Embryonic facial prominence (tissue), 1 donor: ENCODE measurements at regions not wholly inside any gene's neighbourhood (a gene's known extent, or its start where the extent isn't known, plus 50 kb on each side); places are given as distances from the start of the nearest gene placed in this dataset.
A peak's percentile ranks its signal among the peaks of the same experiment; 100 is the strongest.
"Not testable (repeated sequence)": the region's sequence is repeated elsewhere in the genome, so short reads cannot be mapped to it uniquely, and the experiment has no call there.

Experiments used
- DNase-seq: peaks from one replicate; pipeline ENCODE4 v3.0.0-alpha.2; 2016; ENCODE audit errors: extremely low spot score

DNA sequence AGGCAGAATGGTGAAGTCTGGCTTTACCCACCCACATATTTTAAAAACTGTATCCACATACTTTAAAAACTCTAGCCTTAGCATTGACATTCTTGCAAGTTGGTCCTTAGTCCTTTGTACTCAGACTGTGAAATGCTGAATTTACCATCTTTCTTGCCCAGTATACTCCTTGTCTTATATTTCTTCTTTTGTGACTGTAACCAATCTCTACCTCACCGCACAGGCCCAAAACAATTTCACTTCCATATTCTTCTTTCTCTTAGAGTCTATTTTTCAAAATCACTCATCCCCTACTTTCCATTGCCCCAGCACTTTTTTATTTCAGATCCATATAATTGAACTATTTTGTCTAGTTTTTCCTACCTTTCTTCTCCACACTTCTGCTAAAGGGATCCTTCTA lies 892.4 kb upstream of the B3GALT2 start:
- no peak for DNase-seq

DNA sequence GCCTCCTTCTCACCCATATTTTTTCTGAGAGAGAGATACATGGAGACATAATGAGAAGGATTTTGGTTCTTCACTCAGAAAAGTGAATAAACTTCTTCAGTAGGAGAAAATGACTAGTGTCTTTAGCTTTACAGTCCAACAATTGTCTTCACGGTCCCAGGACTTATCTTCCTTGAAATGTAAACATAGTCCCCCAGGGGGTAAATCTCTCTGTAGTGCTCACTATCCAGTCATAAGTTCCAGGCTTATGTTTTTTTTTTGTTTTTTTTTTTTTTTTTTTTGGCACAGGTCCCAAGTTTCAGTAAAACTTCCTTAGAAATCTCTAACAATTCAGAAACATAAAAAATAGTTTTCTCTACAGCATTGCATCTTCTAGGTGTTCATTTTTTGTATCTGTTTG lies 890.2 kb upstream of the B3GALT2 start:
- no peak for DNase-seq

DNA sequence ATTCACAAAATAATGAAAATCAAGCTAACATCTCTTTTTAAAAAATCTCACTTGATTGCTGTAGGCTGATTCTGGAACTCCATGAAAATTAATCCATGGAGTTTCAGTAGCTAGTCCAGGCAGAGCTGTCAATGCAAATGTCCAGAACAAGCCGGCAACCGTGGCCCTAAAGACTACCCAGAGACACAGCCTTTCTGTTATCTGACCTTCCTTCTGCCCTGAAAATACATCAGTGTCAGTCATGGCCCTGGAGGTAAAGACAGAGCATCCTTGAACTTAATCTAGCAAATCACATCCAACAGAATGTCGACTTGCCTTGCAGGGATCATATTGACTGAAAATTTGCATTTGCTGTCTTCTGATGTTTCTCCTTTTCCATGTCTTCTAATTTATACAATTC lies 887.4 kb upstream of the B3GALT2 start:
- DNase-seq: no peak

DNA sequence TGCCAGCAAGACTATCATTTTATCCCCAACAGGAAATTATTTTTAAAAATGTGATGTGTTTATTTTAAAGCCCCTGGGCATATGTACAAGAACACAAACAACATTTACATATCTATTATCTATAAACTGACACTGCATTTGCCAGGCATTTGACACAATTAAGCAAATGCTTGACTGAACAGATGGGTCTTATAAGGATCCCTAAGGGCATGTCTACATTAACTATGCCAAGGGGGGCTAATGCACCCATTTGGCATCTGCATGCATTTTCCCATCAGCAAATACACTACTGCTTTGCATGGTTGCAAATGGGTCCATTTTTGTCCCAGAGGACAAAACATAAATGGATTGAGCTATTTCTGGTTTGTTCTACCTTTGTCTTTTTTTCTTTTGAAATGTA lies 884.8 kb upstream of the B3GALT2 start:
- DNase-seq: no peak

DNA sequence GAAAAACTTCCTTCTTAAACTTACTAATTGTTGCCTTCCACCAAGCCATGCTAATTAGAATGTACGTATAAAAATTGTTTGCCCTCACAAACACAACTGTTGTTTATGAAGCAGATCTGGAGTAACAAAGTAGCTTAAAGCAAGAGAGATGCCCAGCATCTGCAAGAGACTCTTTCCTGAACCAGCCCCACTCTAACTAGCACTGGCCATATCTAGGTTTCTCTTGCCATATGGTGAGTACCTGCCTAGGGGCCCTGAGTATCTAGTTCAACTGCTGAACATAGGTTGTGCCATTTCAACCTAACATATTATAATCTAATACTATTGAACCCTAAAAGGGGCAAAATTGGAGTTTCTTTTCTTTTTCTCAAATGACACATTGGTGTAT lies 883.4 kb upstream of the B3GALT2 start:
- DNase-seq: no peak

DNA sequence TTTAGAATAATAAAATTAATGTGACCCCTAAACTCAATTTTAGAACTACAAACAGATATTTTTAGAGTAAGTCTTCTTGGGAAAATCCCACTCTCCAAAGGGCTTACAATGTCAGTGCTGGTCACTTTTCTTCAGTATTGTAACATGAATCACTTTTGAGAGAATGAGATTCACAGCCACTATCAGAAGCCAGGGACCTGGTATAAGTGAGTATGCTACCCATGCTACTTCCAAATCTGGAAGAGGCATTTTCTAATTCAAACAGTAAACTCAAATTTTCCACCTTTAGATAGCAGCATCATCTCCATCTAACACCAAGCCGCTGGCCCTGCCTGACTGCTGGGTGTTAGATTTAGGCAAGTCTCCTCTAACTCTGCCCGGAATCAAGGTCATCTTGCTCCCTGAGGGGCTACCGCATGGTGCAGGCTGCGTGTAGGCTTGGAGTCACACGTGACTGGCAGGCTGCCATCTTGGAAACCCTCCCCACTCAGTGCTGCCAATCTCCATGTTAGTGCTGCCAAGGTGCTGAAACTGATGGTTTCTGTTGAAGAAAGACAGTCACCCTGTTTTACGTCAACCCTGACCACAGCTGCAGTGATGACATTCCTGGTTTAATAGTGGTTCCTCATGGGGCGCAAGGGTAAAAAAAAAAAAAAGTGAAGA lies 882.9 kb upstream of the B3GALT2 start:
- no peak for DNase-seq

DNA sequence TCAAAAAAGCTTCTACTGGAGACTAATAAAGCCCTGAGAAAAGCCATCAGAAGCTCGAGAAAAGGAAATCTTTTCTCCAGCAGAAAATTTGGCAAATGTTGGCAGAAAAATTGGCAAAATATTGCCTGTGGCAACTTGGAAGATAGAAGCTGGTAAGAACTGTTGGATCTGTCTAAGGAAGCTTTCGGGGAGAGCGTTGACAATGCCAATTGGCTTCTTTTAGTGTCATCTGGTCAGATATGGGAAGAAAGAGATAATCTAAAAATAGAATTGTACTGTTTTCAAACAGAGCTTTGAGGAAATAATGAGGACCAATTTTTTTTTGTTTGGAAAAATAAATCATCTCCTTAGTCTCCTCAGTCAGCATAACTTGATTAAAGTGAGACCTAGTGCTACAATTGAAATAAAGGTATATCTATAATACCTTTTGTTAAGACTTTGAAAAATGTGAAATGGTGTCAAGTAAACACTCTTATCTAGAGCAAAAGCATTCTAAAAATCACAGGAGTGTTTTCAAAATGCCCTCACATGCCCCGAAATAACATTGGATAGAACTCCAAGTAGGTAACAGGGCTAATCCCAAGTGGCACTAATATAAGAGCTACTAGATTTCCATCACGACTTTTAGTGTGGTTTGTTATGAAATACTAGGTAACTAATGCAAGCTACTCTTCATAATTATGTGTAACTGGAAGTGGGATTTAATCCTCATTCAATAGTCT lies 882.2 kb upstream of the B3GALT2 start:
- DNase-seq: no peak

DNA sequence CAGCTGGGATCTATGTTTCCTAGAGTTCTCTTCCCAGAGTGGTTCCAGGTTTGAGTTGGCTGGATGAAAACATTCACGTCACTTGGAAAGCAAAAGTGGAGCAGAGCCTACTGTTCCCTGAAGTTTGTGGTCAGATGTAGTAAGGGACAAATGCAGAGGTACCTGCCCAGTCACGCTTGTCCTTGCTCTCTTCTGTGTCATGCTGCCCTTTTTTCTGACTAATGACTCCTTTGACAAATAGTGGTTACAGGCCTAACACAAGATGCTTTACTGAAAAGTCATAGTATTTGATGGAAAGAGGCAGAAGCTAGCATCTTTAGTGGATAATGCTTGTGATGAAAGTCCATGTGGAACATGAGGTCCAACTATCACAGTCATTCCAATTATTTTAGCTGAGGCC lies 881.4 kb upstream of the B3GALT2 start:
- DNase-seq: no peak

DNA sequence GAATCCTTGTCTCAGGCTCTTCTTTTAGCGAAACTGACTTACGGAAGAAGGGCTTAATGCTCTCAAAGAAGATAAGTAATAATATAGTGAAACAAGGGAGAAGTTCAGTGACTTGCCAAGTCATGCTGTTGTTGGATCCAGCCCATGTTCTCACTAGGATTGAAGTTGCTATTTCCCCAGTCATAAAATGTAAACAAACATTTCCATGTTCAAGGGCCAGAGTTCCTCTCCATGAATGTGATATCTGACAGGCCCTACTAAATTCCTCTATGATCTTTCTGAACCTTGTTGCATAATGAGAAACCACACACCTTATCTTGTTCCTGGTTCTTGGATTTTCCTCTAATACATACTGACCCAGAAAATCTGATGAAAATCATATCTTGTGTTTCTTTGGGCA lies 876.5 kb upstream of the B3GALT2 start:
- no peak for DNase-seq

DNA sequence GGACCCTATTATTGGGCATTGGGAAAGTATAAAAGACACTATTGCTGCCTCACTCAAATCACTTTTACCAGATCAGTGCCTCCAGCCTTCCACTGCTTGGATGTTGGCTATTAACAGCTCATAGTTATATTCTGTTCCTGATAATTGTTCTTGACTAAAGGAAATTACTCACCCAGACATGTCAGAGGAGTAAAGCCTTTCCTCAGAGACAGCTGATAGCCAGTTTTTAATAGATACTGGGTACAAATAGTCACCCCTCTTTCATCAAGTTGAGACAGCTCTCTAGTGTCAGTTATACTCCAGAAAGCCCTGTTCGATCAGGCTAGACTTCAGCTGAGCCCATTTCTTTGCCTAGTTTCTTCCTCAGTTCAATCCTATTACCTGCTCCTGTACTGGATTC lies 876.1 kb upstream of the B3GALT2 start:
- DNase-seq: no peak

DNA sequence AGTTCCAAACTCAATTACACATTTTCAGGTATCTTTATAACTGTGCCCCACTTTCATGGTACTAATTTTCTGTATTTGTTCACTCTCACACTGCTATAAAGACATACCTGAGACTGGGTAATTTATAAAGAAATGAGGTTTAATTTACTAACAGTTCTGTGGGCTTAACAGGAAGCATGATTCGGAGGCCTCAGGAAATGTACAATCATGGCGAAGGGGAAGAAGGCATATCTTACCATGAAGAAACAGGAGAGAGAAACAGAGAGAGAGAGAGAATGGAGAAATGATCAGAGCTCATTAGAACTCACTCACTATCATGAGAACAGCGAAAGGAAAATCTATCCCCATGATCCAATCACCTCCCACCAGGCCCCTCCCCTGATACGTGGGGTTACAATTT lies 874.1 kb upstream of the B3GALT2 start:
- DNase-seq: no peak

DNA sequence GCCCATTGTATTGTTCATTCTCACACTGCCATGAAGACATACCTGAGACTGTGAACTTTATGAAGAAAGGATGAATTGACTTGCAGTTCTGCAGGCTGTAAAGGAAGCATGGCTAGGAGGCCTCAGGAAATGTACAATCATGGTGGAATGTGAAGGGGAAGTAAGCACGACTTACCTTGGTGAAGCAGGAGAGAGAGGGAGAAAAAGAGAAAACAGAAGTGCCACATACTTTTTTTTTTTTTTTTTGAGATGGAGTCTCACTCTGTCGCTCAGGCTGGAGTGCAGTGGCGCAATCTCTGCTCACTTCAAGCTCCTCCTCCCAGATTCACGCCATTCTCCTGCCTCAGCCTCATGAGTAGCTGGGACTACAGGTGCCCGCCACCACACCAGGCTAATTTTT lies 871.9 kb upstream of the B3GALT2 start:
- DNase-seq: not testable (repeated sequence)

DNA sequence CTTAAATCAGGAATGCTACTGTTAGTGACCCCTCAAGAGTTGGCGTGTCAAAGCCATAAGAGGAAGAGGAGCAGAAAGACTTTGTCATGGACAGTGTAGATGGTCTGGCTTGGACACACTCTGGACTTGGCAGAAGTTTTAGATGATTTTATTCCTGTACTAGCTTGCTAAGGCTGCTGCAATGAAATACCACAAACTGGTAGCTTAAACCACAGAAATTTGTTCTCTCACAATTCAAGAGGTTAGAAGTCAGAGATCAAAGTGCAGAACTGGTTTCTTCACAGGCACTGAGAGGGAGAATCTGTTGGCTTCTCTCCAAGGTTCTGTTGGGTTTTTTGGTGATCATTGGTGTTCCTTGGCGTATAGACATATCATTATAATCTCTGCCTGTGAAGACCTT lies 869.8 kb upstream of the B3GALT2 start:
- no peak for DNase-seq

DNA sequence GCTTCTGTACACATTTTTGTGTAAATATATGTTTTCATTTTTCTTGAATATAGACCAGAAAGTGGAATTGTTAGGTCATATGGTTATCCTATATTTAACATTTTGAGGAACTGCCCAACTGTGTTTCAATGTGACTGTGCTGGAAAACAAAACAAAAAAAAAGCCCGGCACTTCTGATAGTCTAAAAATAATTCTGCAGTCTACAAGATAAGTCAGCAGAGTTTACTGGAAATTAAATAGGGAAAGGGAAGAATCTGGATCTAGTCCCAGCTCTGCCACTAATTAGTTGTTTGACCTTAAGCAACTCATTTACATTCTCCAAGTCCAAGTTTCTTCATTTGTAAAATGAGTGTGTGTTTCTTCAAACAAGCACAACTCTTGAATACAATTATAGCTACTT lies 869.1 kb upstream of the B3GALT2 start:
- no peak for DNase-seq

DNA sequence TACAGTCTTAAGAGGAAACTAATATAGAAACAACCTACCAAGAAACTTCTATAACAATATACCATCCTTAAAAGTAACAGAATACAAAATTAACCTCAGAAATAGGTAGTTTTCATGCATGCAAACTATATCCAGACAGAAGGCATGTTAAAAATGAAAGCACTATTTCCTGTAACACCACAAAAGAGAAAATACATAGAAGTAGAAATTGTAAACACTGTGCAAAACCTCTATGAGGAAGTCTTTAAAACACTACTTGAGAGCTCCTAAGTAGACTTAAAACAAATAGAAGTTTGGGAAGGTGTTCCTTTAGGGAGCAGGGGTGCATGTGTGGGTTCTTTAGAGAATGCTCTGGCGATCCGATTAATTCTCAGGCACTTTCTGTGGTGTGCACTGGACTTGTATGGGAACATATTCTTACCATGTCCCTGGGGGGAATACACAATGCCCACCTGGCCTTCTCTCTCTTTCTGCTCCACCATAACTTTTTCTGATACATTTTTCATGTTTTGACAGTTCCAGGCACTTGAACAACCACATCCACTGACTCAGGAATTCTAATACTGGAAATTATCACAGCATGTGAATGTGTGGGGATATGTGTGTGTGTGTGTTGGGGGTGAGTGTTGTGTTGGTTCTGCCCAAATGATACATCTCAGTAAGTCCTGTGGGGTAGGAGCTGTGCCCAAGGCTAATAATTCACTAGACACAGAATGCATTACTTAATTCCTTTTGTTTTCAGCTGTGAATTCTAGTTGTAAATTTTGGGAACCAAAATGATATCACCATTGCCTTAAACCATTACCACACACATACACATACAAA lies 866.3 kb upstream of the B3GALT2 start:
- no peak for DNase-seq

DNA sequence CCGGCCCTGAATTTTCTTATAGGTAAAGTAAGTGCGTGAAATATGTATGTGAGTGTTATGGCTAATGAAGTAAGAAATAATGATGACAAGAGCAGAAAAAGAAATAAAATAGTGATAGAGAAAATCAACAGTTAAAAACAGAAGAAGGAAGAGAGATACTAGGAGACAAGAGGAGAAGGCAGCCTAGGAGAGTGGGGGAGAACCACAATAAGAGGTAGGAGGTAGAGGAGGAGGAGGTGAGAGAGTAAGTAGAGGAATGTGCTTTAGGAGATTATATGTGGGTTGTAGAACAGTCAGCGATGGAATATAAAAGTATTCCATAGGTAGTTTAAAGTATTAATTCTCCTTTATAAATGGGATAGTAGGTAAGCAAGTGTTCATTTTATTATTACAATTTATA lies 861.5 kb upstream of the B3GALT2 start:
- DNase-seq: no peak

DNA sequence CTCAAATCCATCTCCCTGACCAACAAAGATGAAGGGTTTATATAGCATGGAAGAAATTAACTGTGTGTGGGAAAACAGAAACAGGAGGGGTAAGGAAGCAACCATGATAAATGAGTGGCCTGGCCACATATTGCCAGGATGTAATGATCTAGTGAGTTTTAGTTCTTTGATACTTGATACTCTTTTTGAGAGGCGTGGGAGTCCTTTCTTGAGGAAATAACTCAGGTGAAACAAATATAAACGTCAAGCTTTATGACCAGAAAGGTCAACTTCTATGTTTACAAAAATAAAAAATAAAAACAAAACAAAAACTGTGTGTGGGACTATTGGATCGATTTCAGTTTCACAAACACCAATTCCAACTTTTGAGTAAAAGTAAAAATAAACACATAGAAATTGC lies 860.8 kb upstream of the B3GALT2 start:
- DNase-seq: no peak

DNA sequence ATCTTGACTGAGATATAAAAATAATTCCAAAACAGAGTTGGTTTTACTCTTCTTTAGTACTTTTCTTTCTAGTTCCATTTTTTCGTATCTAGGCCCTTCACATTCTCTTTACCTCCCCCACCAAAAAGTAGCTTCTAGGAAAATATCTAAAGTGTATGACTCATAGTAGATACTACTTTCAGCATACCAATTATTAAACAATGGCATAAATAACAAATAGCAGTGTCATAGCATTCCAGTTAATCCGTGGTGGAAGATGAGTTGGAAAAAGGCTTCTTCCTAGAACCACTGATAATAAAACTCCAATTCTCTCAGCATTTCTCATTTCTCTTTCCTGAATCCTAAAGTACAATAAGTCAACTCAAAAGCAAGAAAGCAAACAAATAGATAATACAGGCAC lies 859.0 kb upstream of the B3GALT2 start:
- no peak for DNase-seq

DNA sequence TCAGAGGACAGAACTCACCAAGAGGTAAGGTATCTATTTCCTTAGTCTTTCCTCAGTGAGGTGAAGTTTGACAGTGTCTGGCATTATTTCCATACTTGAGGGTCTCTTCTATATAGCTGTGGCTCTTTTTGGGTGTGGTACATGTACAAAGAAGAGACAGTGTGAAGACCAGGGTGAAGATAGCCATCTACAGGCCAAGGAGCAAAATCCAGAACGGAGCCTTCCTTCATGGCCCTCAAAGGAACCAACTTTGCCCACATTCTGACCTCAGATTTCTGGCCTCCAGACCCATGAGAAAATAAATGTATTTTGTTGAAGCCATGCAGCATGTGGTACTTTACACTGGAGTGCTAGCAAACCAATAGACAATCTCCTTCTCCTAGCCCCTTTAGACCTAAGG lies 858.5 kb upstream of the B3GALT2 start:
- no peak for DNase-seq

DNA sequence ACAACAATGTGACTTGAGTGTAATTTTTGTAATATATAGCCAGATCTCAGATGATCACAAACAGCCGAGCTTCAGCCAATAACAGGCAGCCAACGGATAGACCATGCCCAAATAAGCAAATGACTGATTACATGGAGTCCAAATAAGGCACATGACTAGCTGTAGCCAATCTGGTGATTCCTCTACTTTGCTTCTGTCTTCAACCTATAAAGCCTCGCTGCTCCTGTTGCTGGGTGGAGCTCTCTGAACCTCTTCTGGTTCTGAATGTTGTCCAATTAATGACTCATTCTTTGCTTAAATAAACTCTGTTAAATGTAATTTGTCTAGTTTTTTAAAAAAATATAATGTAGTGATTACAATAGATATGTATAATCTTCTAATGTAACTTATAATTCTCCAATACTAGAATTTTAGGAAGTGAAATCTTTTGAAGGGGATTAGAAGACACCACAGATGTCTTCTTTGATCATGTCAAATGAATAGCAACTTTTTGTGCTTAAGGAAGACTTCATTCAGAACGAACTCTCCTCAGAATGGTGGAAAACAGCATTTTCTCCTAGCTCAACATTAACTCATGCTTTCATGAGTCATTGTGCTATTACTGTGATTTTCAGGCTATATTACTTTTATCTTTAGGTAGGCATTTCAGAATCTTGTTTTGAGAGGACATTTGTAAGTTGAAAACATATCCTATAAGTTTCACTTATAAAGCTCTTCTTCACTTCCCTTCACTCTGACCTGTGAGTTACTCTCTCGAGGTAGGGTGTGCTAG lies 857.8 kb upstream of the B3GALT2 start:
- DNase-seq: no peak

DNA sequence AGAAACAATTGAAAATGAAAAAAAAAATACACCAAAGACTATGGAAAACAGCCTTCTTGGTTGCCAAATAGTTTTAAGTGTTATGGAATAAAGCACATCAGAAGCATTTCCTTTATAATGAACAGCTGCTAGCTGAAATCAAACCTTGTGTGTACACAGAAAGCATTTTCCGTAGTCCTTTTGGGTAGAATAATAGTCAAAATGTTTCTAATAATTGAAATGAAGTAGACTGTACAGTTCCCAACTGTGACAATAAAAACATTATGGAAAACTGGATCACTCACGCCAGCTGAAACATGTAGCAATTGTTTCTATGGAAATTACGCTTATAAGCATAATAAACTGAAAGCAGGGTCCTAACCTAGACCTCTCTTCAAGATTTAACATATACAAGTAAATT lies 856.3 kb upstream of the B3GALT2 start:
- DNase-seq: peak; percentile 46

DNA sequence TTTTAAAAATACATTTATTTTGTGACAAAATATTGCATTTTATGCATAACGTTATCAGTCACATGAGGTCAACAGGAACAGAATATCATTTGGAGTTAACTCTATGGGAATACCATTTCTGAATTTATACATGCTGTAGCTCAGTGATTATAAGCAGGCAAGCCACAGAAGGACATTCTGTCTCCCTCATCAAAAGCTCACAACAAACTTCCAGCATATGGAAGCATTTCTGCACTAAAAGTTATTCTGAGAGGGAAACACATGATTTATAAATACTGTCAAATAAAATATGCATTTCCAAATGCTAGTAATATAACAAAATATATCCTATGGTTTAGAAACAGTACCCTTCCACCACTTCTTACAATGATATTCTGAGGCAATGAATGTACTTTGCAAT lies 854.1 kb upstream of the B3GALT2 start:
- DNase-seq: peak; percentile 13
